RWPE2 (cell line): ENCODE measurements at regions not wholly inside any gene's neighbourhood (a gene's known extent, or its start where the extent isn't known, plus 50 kb on each side); places are given as distances from the start of the nearest gene placed in this dataset.
"Not testable (repeated sequence)": the region's sequence is repeated elsewhere in the genome, so short reads cannot be mapped to it uniquely, and the experiment has no call there.

Experiments
- ATAC-seq: fragments of 200-7000 bp; cut with Tn5 transposase; 3 replicates; pipeline ENCODE4 v1.9.1; 2021; ENCODE audit warnings: low read depth
- DNase-seq: peaks from one replicate; pipeline ENCODE4 v3.0.0-alpha.2; 2020; ENCODE audit warnings: low spot score
- H3K27ac ChIP-seq: fragments of 450-650 bp; 2 replicates; pipeline ENCODE4 v1.5.1; 2017; ENCODE audit warnings: mild to moderate bottlenecking; ENCODE audit not compliant: poor library complexity, severe bottlenecking
- H3K27me3 ChIP-seq: fragments of 250-450 bp; sonication (Bioruptor Pico); 2 replicates; pipeline ENCODE4 v1.5.1; 2021; ENCODE audit warnings: mild to moderate bottlenecking, moderate library complexity; ENCODE audit not compliant: insufficient read depth, poor library complexity, severe bottlenecking
- H3K36me3 ChIP-seq: fragments of 250-450 bp; sonication (Bioruptor Pico); 2 replicates; pipeline ENCODE4 v1.5.1; 2020; ENCODE audit warnings: low read depth, mild to moderate bottlenecking, moderate library complexity
- H3K4me1 ChIP-seq: fragments of 250-450 bp; sonication (Bioruptor Pico); 2 replicates; pipeline ENCODE4 v1.5.1; 2021; ENCODE audit warnings: mild to moderate bottlenecking, moderate library complexity; ENCODE audit not compliant: insufficient read depth, poor library complexity, severe bottlenecking
- H3K4me3 ChIP-seq: fragments of 250-450 bp; sonication (Bioruptor Pico); 2 replicates; pipeline ENCODE4 v1.5.1; 2021; ENCODE audit warnings: mild to moderate bottlenecking, moderate library complexity; ENCODE audit not compliant: severe bottlenecking
- H3K9me3 ChIP-seq: fragments of 250-450 bp; sonication (Bioruptor Pico); 2 replicates; pipeline ENCODE4 v1.5.1; 2021; ENCODE audit warnings: mild to moderate bottlenecking, moderate library complexity; ENCODE audit not compliant: severe bottlenecking
- CTCF ChIP-seq: fragments of 450-650 bp; IDR thresholded peaks from one replicate; pipeline ENCODE4 v1.5.1; 2017; ENCODE audit warnings: mild to moderate bottlenecking, moderate library complexity; ENCODE audit not compliant: poor library complexity, severe bottlenecking

- Histone ChIP-seq H3K4me3 (no peak overlapping the region), H3K9me3 (no peaks in the 10 kb centered on the region), H3K4me1 (peaks cover 30% of the 10 kb centered on the region), H3K27me3 (no peaks in the 10 kb centered on the region), H3K27ac (peak overlapping the region; percentile 57), H3K36me3 (no peaks in the 10 kb centered on the region)
- DNase-seq: no peak
- no peak for TF ChIP-seq CTCF
- ATAC-seq: peak; percentile 19; the same call in 2 of the 3 replicates
Observed at GRCh38 chr1:101131239-101131843, 105.5 kb upstream of the S1PR1 start.

- Histone ChIP-seq H3K27ac (peak overlapping the region; percentile 57), H3K27me3 (no peaks in the 10 kb centered on the region), H3K9me3 (no peaks in the 10 kb centered on the region), H3K4me1 (peaks cover 30% of the 10 kb centered on the region), H3K36me3 (no peaks in the 10 kb centered on the region), H3K4me3 (no peak overlapping the region)
- ATAC-seq: peak; percentile 93
- TF ChIP-seq CTCF: no peak
- no peak for DNase-seq
Observed at GRCh38 chr1:101130673-101131072, 105.1 kb upstream of the DPH5 start.

GRCh38 chr1:101128846-101129245 is 103.3 kb upstream of the DPH5 start:
- Histone ChIP-seq H3K4me3 (no peak overlapping the region), H3K9me3 (no peaks in the 10 kb centered on the region), H3K27ac (no peak overlapping the region), H3K36me3 (no peaks in the 10 kb centered on the region), H3K4me1 (peaks cover 30% of the 10 kb centered on the region), H3K27me3 (no peaks in the 10 kb centered on the region)
- DNase-seq (no peak), ATAC-seq (no peak)
- no peak for TF ChIP-seq CTCF

GRCh38 chr1:101128211-101128727 is 102.7 kb upstream of the DPH5 start:
- H3K36me3 ChIP-seq: no peaks in the 10 kb centered on the region
- ATAC-seq (no peak), DNase-seq (no peak)
- peaks cover 30% of the 10 kb centered on the region for H3K4me1 ChIP-seq
- no peak overlapping the region for H3K4me3 ChIP-seq
- H3K27ac ChIP-seq: no peak overlapping the region
- TF ChIP-seq CTCF: no peak
- H3K27me3 ChIP-seq: no peaks in the 10 kb centered on the region
- H3K9me3 ChIP-seq: no peaks in the 10 kb centered on the region

GRCh38 chr1:101124405-101124804 is 98.8 kb upstream of the DPH5 start:
- H3K36me3 ChIP-seq: no peaks in the 10 kb centered on the region
- no peaks in the 10 kb centered on the region for H3K27me3 ChIP-seq
- H3K27ac ChIP-seq: no peak overlapping the region
- no peaks in the 10 kb centered on the region for H3K4me1 ChIP-seq
- peaks cover 3% of the 10 kb centered on the region for H3K9me3 ChIP-seq
- no peak for TF ChIP-seq CTCF
- no peak overlapping the region for H3K4me3 ChIP-seq
- DNase-seq (no peak), ATAC-seq (no peak)

- H3K27ac ChIP-seq, H3K27me3 ChIP-seq, H3K9me3 ChIP-seq, DNase-seq, ATAC-seq, H3K36me3 ChIP-seq, H3K4me1 ChIP-seq, H3K4me3 ChIP-seq: not testable (repeated sequence)
Observed at GRCh38 chr1:101123904-101124303, 98.3 kb upstream of the DPH5 start.
